Trophoblast cell (in vitro differentiated cells and primary cell): ENCODE measurements at regions not wholly inside any gene's neighbourhood (a gene's known extent, or its start where the extent isn't known, plus 50 kb on each side); places are given as distances from the start of the nearest gene placed in this dataset.

Experiments
- DNase-seq, 2 donors: peaks; one replicate each; pipeline ENCODE4 v3.0.0-alpha.2; 2016
- H2AFZ ChIP-seq: 2 replicates; pipeline ENCODE4 v1.6.1; 2013; ENCODE audit warnings: low read length, moderate library complexity, mild to moderate bottlenecking; ENCODE audit not compliant: insufficient read depth, poor library complexity
- H2AK5ac ChIP-seq: 2 replicates; pipeline ENCODE4 v1.6.1; 2013; ENCODE audit warnings: mild to moderate bottlenecking, low read length
- H2BK120ac ChIP-seq: 2 replicates; pipeline ENCODE4 v1.6.1; 2013; ENCODE audit warnings: low read length, mild to moderate bottlenecking, moderate library complexity; ENCODE audit not compliant: insufficient read depth, poor library complexity
- H2BK12ac ChIP-seq: 2 replicates; pipeline ENCODE4 v1.6.1; 2013; ENCODE audit warnings: mild to moderate bottlenecking, low read length, moderate library complexity
- H2BK5ac ChIP-seq: 2 replicates; pipeline ENCODE4 v1.6.1; 2013; ENCODE audit warnings: low read length, low read depth, moderate library complexity, mild to moderate bottlenecking; ENCODE audit not compliant: poor library complexity
- H3K14ac ChIP-seq: 2 replicates; pipeline ENCODE4 v1.6.1; 2013; ENCODE audit warnings: mild to moderate bottlenecking, low read length
- H3K18ac ChIP-seq: 2 replicates; pipeline ENCODE4 v1.6.1; 2013; ENCODE audit warnings: mild to moderate bottlenecking, low read length
- H3K23ac ChIP-seq: 2 replicates; pipeline ENCODE4 v1.6.1; 2013; ENCODE audit warnings: low read length
- H3K27ac ChIP-seq: 2 replicates; pipeline ENCODE4 v1.5.1; 2013; ENCODE audit warnings: low read depth, mild to moderate bottlenecking, inconsistent platforms, low read length, moderate library complexity
- H3K27me3 ChIP-seq: 2 replicates; pipeline ENCODE4 v1.6.1; 2013; ENCODE audit warnings: inconsistent platforms, mild to moderate bottlenecking, low read length, moderate library complexity; ENCODE audit not compliant: insufficient read depth
- H3K36me3 ChIP-seq, 2 experiments: 1 replicate in 1 of 2; 2 replicates in 1 of 2; pipeline ENCODE4 v1.6.1; 2013; ENCODE audit warnings: low read length in 2 of 2, mild to moderate bottlenecking in 2 of 2, moderate library complexity in 1 of 2; ENCODE audit not compliant: insufficient read depth in 2 of 2, control insufficient read depth in 1 of 2
- H3K4ac ChIP-seq: 2 replicates; pipeline ENCODE4 v1.6.1; 2013; ENCODE audit warnings: low read depth, mild to moderate bottlenecking, low read length, moderate library complexity
- H3K4me1 ChIP-seq, 2 experiments: 1 replicate in 1 of 2; 2 replicates in 1 of 2; pipeline ENCODE4 v1.6.1; 2013; ENCODE audit warnings: low read length in 2 of 2, mild to moderate bottlenecking in 2 of 2, moderate library complexity in 1 of 2; ENCODE audit not compliant: insufficient read depth in 2 of 2, control insufficient read depth in 1 of 2
- H3K4me2 ChIP-seq: 2 replicates; pipeline ENCODE4 v1.6.1; 2013; ENCODE audit warnings: inconsistent platforms, mild to moderate bottlenecking, low read length, moderate library complexity
- H3K4me3 ChIP-seq: 2 replicates; pipeline ENCODE4 v1.5.1; 2013; ENCODE audit warnings: mild to moderate bottlenecking, low read depth, low read length, inconsistent platforms
- H3K79me1 ChIP-seq: one replicate; pipeline ENCODE4 v1.6.1; 2013; ENCODE audit warnings: low read length
- H3K79me2 ChIP-seq: 2 replicates; pipeline ENCODE4 v1.6.1; 2013; ENCODE audit warnings: low read length, mild to moderate bottlenecking; ENCODE audit not compliant: control insufficient read depth, insufficient read depth, poor library complexity
- H3K9ac ChIP-seq: 2 replicates; pipeline ENCODE4 v1.6.1; 2013; ENCODE audit warnings: mild to moderate bottlenecking, low read length
- H3K9me3 ChIP-seq: 2 replicates; pipeline ENCODE4 v1.6.1; 2013; ENCODE audit warnings: low read depth, mild to moderate bottlenecking, control low read depth, inconsistent platforms, low read length; ENCODE audit not compliant: insufficient read depth
- H4K12ac ChIP-seq: 2 replicates; pipeline ENCODE4 v1.6.1; 2013; ENCODE audit warnings: low read depth, mild to moderate bottlenecking, low read length, moderate library complexity
- H4K8ac ChIP-seq: 2 replicates; pipeline ENCODE4 v1.6.1; 2013; ENCODE audit warnings: low read depth, mild to moderate bottlenecking, low read length, moderate library complexity
- H4K91ac ChIP-seq: one replicate; pipeline ENCODE4 v1.6.1; 2013; ENCODE audit warnings: low read depth, mild to moderate bottlenecking, low read length, moderate library complexity
- WGBS: extraction: QIAGEN DNeasy Blood & Tissue Kit; methylation state at CpG from one replicate; pipeline ENCODE4 v1.1.7; 2013; ENCODE audit warnings: missing lambda C conversion rate; ENCODE audit not compliant: insufficient read length, insufficient coverage; ENCODE audit errors: extremely low coverage; 5-methylcytosine and 5-hydroxymethylcytosine counted together

DNA sequence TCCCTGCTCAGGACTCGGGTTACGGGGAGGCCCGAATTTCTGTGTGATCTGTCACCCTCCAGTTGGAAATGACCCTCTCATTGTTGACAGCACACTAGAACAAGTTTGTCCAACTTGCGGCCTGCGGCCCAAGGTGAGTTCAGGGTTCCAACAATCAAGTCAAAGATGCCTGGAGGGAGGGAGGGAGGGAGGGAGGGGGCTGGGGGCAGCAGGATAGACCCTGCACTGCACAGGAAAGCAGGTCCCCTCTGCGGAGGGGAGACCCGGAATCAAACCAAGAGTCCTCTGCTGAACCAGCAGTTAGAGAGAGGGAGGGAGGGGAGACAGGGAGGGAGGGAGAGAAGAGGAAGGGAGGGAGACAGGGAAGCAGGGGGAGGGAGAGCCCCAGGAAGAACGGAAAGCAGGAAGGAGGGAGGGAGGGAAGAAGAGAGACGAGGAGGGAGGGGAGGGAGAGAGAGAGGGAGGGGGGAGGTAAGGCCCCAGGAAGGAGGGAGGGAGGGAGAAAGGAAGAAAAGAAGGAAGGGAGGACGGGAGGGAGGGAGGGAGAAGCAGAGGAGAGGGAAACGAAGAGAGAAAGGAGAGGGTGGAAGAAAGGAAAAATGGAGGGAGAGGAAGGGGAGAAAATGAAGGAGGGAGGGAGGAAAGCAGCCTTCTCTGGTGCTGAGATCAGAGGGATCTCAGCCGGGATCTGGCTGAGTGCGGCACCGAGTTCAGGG lies 96.7 kb upstream of the CDH5 start:
- Histone ChIP-seq H3K4me2 (peak overlapping the region; percentile 68), H3K4me3 (no peak overlapping the region), H3K79me2 (no peaks in the 10 kb centered on the region), H2AK5ac (peak overlapping the region; percentile 3), H3K9me3 (no peaks in the 10 kb centered on the region), H4K8ac (peak overlapping the region; percentile 70), H3K23ac (no peak overlapping the region), H3K27me3 (no peaks in the 10 kb centered on the region), H3K14ac (peak overlapping the region; percentile 82), H3K4me1 (peaks cover 7 to 20% of the 10 kb centered on the region in 2 experiments), H3K36me3 (no peaks in the 10 kb centered on the region), H3K18ac (peak overlapping the region; percentile 83), H4K91ac (peak overlapping the region; percentile 92), H4K12ac (peak overlapping the region; percentile 52), H3K79me1 (peaks cover 10% of the 10 kb centered on the region), H2AFZ (peak overlapping the region; percentile 77), H2BK5ac (peak overlapping the region; percentile 18), H3K4ac (peak overlapping the region; percentile 65), H2BK120ac (peak overlapping the region; percentile 95), H2BK12ac (peak overlapping the region; percentile 94), H3K9ac (no peak overlapping the region), H3K27ac (no peak overlapping the region)
- DNase-seq: no peak
- WGBS: no CpG with 5 or more reads among the region's 14 CpGs

GRCh38 chr16:66267292-66268014 lies 99.0 kb upstream of the CDH5 start:
- Histone ChIP-seq H3K79me1 (peaks cover 10% of the 10 kb centered on the region), H3K14ac (no peak overlapping the region), H2BK12ac (no peak overlapping the region), H3K4ac (no peak overlapping the region), H3K23ac (no peak overlapping the region), H3K79me2 (no peaks in the 10 kb centered on the region), H2BK5ac (no peak overlapping the region), H3K27ac (no peak overlapping the region), H2AK5ac (no peak overlapping the region), H4K12ac (no peak overlapping the region), H2AFZ (no peak overlapping the region), H2BK120ac (peak overlapping the region; percentile 15), H3K27me3 (no peaks in the 10 kb centered on the region), H3K4me3 (no peak overlapping the region), H3K18ac (no peak overlapping the region), H3K4me1 (peaks cover 9 to 20% of the 10 kb centered on the region in 2 experiments), H3K36me3 (no peaks in the 10 kb centered on the region), H3K4me2 (no peak overlapping the region), H3K9me3 (no peaks in the 10 kb centered on the region), H3K9ac (no peak overlapping the region), H4K91ac (no peak overlapping the region), H4K8ac (no peak overlapping the region)
- no peak for DNase-seq
- WGBS: no CpG with 5 or more reads among the region's 10 CpGs

DNA sequence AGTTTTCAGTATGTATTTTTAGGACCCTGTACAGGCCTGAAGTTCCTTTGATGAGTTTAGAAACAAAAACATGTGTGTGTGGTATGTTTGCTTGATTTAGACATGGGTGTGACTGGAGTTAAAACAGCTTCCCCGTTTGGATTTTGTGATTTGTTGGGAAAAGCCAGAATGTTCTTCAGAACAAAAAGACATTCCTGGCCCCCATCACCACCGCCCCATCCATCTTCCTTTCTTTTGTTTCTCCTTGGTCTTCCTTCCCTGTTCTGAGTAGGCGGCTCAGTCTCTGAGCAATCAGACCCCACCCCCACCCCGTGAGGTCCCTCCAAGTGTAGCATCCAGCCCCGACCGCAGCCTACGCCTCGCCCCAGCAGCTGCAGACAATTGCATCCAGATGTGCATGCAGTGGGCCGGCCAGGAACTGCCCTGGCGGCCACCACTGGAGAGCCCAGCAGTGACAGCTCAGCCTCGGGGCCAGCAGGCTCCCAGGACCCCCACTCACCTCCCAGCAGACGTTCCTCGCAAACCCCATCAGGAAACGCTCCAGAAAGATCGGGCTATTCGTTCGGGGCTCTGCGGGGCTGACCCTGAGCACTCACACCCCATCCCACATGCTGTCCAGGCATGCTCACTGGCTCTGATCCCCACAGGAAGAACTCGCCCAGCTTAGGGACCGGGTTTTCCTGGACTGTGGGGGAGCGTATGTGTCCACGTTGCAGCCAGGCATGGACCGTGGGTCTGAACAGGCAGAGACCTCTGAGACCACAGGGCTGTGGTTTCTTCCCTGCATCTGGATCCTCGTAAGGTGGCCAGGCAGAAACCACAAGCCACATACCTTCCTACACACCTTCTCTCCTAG lies 99.8 kb upstream of the CDH5 start:
- peaks cover 8 to 20% of the 10 kb centered on the region in 2 experiments for H3K4me1 ChIP-seq
- no peaks in the 10 kb centered on the region for H3K27me3 ChIP-seq
- no peak overlapping the region for H4K91ac ChIP-seq
- H2AK5ac ChIP-seq: no peak overlapping the region
- no peak overlapping the region for H2BK12ac ChIP-seq
- no peak overlapping the region for H2AFZ ChIP-seq
- H3K23ac ChIP-seq: no peak overlapping the region
- no peak overlapping the region for H3K27ac ChIP-seq
- no peak overlapping the region for H4K12ac ChIP-seq
- H2BK120ac ChIP-seq: no peak overlapping the region
- H4K8ac ChIP-seq: no peak overlapping the region
- DNase-seq: no peak
- WGBS: no CpG with 5 or more reads among the region's 24 CpGs
- H3K14ac ChIP-seq: no peak overlapping the region
- H2BK5ac ChIP-seq: no peak overlapping the region
- H3K79me1 ChIP-seq: peaks cover 10% of the 10 kb centered on the region
- H3K4ac ChIP-seq: no peak overlapping the region
- no peak overlapping the region for H3K4me2 ChIP-seq
- H3K9me3 ChIP-seq: no peaks in the 10 kb centered on the region
- H3K9ac ChIP-seq: no peak overlapping the region
- H3K79me2 ChIP-seq: no peaks in the 10 kb centered on the region
- no peak overlapping the region for H3K18ac ChIP-seq
- H3K4me3 ChIP-seq: no peak overlapping the region
- H3K36me3 ChIP-seq: no peaks in the 10 kb centered on the region

DNA sequence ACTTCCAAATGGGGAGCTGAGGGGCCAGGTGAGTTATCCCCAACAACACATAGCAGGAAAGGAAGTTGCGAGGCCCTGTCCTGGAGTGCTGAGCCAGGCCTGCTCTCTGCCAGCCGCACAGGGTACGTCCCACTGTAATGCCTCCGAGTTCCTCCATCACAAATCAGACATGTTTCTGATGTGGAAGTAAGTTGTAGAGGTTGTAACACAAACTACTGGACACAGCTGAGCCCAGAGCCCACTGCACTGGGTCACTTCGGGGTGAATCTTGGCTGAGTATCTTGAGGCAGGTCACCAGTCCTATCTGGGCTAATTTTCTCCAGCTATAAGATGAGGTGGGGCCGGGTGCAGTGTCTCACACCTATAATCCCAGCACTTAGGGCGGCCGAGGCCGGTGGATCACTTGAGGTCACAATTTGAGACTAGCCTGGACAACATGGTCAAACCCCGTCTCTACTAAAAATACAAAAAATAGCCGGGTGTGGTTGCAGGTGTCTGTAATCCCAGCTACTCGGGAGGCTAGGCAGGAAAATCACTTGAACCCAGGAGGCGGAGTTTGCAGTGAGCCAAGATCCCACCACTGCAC lies 100.8 kb upstream of the CDH5 start:
- Histone ChIP-seq H4K12ac (no peak overlapping the region), H2AFZ (no peak overlapping the region), H3K79me2 (no peaks in the 10 kb centered on the region), H3K14ac (no peak overlapping the region), H3K36me3 (no peaks in the 10 kb centered on the region), H3K27ac (no peak overlapping the region), H2BK120ac (no peak overlapping the region), H3K23ac (no peak overlapping the region), H4K91ac (no peak overlapping the region), H4K8ac (no peak overlapping the region), H3K18ac (no peak overlapping the region), H3K27me3 (no peaks in the 10 kb centered on the region), H3K79me1 (peaks cover 5% of the 10 kb centered on the region), H3K4ac (no peak overlapping the region), H3K4me3 (no peak overlapping the region), H3K4me1 (peaks cover 4 to 14% of the 10 kb centered on the region in 2 experiments), H2BK12ac (no peak overlapping the region), H3K9me3 (no peaks in the 10 kb centered on the region), H2BK5ac (no peak overlapping the region), H3K4me2 (no peak overlapping the region), H2AK5ac (no peak overlapping the region), H3K9ac (no peak overlapping the region)
- no peak for DNase-seq
- no CpG with 5 or more reads among the region's 13 CpGs for WGBS
